ENCODE measurements at regions not wholly inside any gene's neighbourhood (a gene's known extent, or its start where the extent isn't known, plus 50 kb on each side); places are given as distances from the start of the nearest gene placed in this dataset.

GRCh38 chr5:7015586-7016256, 302.5 kb downstream of the TENT4A start:
- no peak for DNase-seq (ENCODE audit: low spot score)

- peak; percentile 21 for DNase-seq (ENCODE audit: low spot score)
Measured at GRCh38 chr5:7016999-7017747, 303.9 kb downstream of the TENT4A start.

- no peak for DNase-seq (ENCODE audit: low spot score)
Measured at GRCh38 chr5:7018198-7018597, 305.0 kb downstream of the TENT4A start.

- no peak for DNase-seq (ENCODE audit: low spot score)
Measured at GRCh38 chr5:7018601-7019000, 305.4 kb downstream of the TENT4A start.

GRCh38 chr5:7036192-7036835, 323.1 kb downstream of the TENT4A start:
- DNase-seq (ENCODE audit: low spot score), result no peak

GRCh38 chr5:7039074-7039473, 325.8 kb downstream of the TENT4A start:
- no peak for DNase-seq (ENCODE audit: low spot score)

- no peak for DNase-seq (ENCODE audit: low spot score)
Measured at GRCh38 chr5:7040111-7040510, 326.9 kb downstream of the TENT4A start.

- no peak for DNase-seq (ENCODE audit: low spot score)
Measured at GRCh38 chr5:7043797-7044196, 330.6 kb downstream of the TENT4A start.

- DNase-seq (ENCODE audit: low spot score), result no peak
Measured at GRCh38 chr5:7047511-7048261, 334.5 kb downstream of the TENT4A start.

- no peak for DNase-seq (ENCODE audit: low spot score)
Measured at GRCh38 chr5:7050986-7051385, 337.8 kb downstream of the TENT4A start.

GRCh38 chr5:7053125-7053524, 339.9 kb downstream of the TENT4A start:
- no peak for DNase-seq (ENCODE audit: low spot score)

- DNase-seq (ENCODE audit: low spot score), result no peak
Measured at GRCh38 chr5:7053528-7054209, 340.4 kb downstream of the TENT4A start.

- DNase-seq (ENCODE audit: low spot score), result no peak
Measured at GRCh38 chr5:7066471-7067235, 329.3 kb upstream of the ADCY2 start.

GRCh38 chr5:7068156-7068555, 327.8 kb upstream of the ADCY2 start:
- no peak for DNase-seq (ENCODE audit: low spot score)

GRCh38 chr5:7068899-7069298, 327.0 kb upstream of the ADCY2 start:
- DNase-seq (ENCODE audit: low spot score), result no peak

- no peak for DNase-seq (ENCODE audit: low spot score)
Measured at GRCh38 chr5:7072188-7072587, 323.8 kb upstream of the ADCY2 start.

GRCh38 chr5:7073666-7074065, 322.3 kb upstream of the ADCY2 start:
- DNase-seq (ENCODE audit: low spot score), result no peak

GRCh38 chr5:7074176-7074575, 321.8 kb upstream of the ADCY2 start:
- DNase-seq (ENCODE audit: low spot score), result no peak

- no peak for DNase-seq (ENCODE audit: low spot score)
Measured at GRCh38 chr5:7075470-7075869, 320.5 kb upstream of the ADCY2 start.

- no peak for DNase-seq (ENCODE audit: low spot score)
Measured at GRCh38 chr5:7078101-7078500, 317.8 kb upstream of the ADCY2 start.

- peak; percentile 5 for DNase-seq (ENCODE audit: low spot score)
Measured at GRCh38 chr5:7078901-7079300, 317.0 kb upstream of the ADCY2 start.
